OCI-LY3 (cell line): ENCODE measurements at regions not wholly inside any gene's neighbourhood (a gene's known extent, or its start where the extent isn't known, plus 50 kb on each side); places are given as distances from the start of the nearest gene placed in this dataset.

ENCODE experiments used
- H2AFZ ChIP-seq: fragments of 200-600, 300-600 bp; shearing (Covaris generic); 2 replicates; pipeline ENCODE4 v1.6.0; 2014; ENCODE audit warnings: antibody characterized with exemption, low read depth, low read length
- H3K27ac ChIP-seq: fragments of 200-600, 300-600 bp; sonication (generic); 2 replicates; pipeline ENCODE4 v1.5.1; 2014; ENCODE audit warnings: mild to moderate bottlenecking, low read length, moderate library complexity, mixed read lengths
- H3K27me3 ChIP-seq: fragments of 200-600, 300-600 bp; sonication (generic); 2 replicates; pipeline ENCODE4 v1.6.1; 2014; ENCODE audit warnings: low read depth, low read length, mixed read lengths
- H3K36me3 ChIP-seq: fragments of 200-600, 300-600 bp; sonication (generic); replicated peaks from 2 replicates; pipeline ENCODE3; 2014; ENCODE audit warnings: low read depth, low read length, mixed read lengths
- H3K4me1 ChIP-seq: fragments of 300-600, 200-600 bp; sonication (generic); 2 replicates; pipeline ENCODE4 v1.6.1; 2014; ENCODE audit warnings: low read length, mixed read lengths
- H3K4me2 ChIP-seq: fragments of 200-600, 300-600 bp; sonication (generic); 2 replicates; pipeline ENCODE4 v1.6.1; 2014; ENCODE audit warnings: low read length, mixed read lengths
- H3K4me3 ChIP-seq: fragments of 300-600, 200-600 bp; sonication (generic); 2 replicates; pipeline ENCODE4 v1.5.1; 2014; ENCODE audit warnings: antibody characterized with exemption, mild to moderate bottlenecking, low read length, moderate library complexity
- H3K79me2 ChIP-seq: fragments of 300-600, 200-600 bp; shearing (Covaris generic); 2 replicates; pipeline ENCODE4 v1.6.1; 2014; ENCODE audit warnings: mild to moderate bottlenecking, low read length, mixed read lengths
- H3K9ac ChIP-seq: fragments of 300-600, 200-600 bp; shearing (Covaris generic); 2 replicates; pipeline ENCODE4 v1.6.0; 2014; ENCODE audit warnings: mild to moderate bottlenecking, low read length, moderate library complexity
- H3K9me3 ChIP-seq: fragments of 200-600, 300-600 bp; shearing (Covaris generic); 2 replicates; pipeline ENCODE4 v1.6.1; 2014; ENCODE audit warnings: low read length, mixed read lengths; ENCODE audit not compliant: insufficient read depth
- H4K20me1 ChIP-seq: fragments of 200-600, 300-600 bp; sonication (generic); 2 replicates; pipeline ENCODE4 v1.6.1; 2016; ENCODE audit warnings: low read length, mixed read lengths; ENCODE audit not compliant: insufficient read depth
- CTCF ChIP-seq: fragments of 200-600, 300-600 bp; sonication (generic); IDR thresholded peaks from 2 replicates; pipeline ENCODE4 v1.5.1; 2014; ENCODE audit warnings: antibody characterized with exemption, low read length, low read depth
- EZH2phosphoT487 ChIP-seq: fragments of 200-600 bp; shearing (Covaris generic); IDR thresholded peaks from 2 replicates; pipeline ENCODE4 v1.6.1; 2018; ENCODE audit warnings: antibody characterized with exemption, mixed run types, low read depth

- Histone ChIP-seq H3K79me2 (no peaks in the 10 kb centered on the region), H3K27me3 (no peaks in the 10 kb centered on the region), H3K4me2 (no peak overlapping the region), H3K4me1 (no peaks in the 10 kb centered on the region), H3K9ac (no peak overlapping the region), H3K4me3 (no peak overlapping the region), H2AFZ (no peak overlapping the region), H3K9me3 (no peaks in the 10 kb centered on the region), H3K36me3 (no peaks in the 10 kb centered on the region), H4K20me1 (no peaks in the 10 kb centered on the region), H3K27ac (no peak overlapping the region)
- no peak for TF ChIP-seq EZH2phosphoT487
- TF ChIP-seq CTCF = no peak
Observed at GRCh38 chr5:3896098-3896497, 300.5 kb downstream of the IRX1 start.

- no peak overlapping the region for H3K27ac ChIP-seq
- H3K79me2 ChIP-seq = no peaks in the 10 kb centered on the region
- no peaks in the 10 kb centered on the region for H3K9me3 ChIP-seq
- H3K9ac ChIP-seq = no peak overlapping the region
- no peak overlapping the region for H2AFZ ChIP-seq
- TF ChIP-seq CTCF (no peak), EZH2phosphoT487 (no peak)
- H3K4me2 ChIP-seq = no peak overlapping the region
- no peaks in the 10 kb centered on the region for H3K27me3 ChIP-seq
- H3K4me1 ChIP-seq = no peaks in the 10 kb centered on the region
- no peaks in the 10 kb centered on the region for H4K20me1 ChIP-seq
- H3K4me3 ChIP-seq = no peak overlapping the region
- H3K36me3 ChIP-seq = no peaks in the 10 kb centered on the region
Observed at GRCh38 chr5:3899093-3899492, 303.5 kb downstream of the IRX1 start.

GRCh38 chr5:3904584-3904983, 309.0 kb downstream of the IRX1 start:
- Histone ChIP-seq H3K36me3 (no peaks in the 10 kb centered on the region), H3K9me3 (no peaks in the 10 kb centered on the region), H3K27me3 (no peaks in the 10 kb centered on the region), H4K20me1 (no peaks in the 10 kb centered on the region), H3K9ac (no peak overlapping the region), H3K79me2 (no peaks in the 10 kb centered on the region), H3K4me2 (no peak overlapping the region), H2AFZ (no peak overlapping the region), H3K27ac (no peak overlapping the region), H3K4me1 (no peaks in the 10 kb centered on the region), H3K4me3 (no peak overlapping the region)
- TF ChIP-seq EZH2phosphoT487 = no peak
- TF ChIP-seq CTCF = no peak

GRCh38 chr5:3905031-3905430, 309.4 kb downstream of the IRX1 start:
- no peak overlapping the region for H3K27ac ChIP-seq
- H4K20me1 ChIP-seq = no peaks in the 10 kb centered on the region
- H3K36me3 ChIP-seq = no peaks in the 10 kb centered on the region
- no peak for TF ChIP-seq EZH2phosphoT487
- TF ChIP-seq CTCF = no peak
- no peaks in the 10 kb centered on the region for H3K4me1 ChIP-seq
- no peaks in the 10 kb centered on the region for H3K9me3 ChIP-seq
- H3K4me3 ChIP-seq = no peak overlapping the region
- no peak overlapping the region for H2AFZ ChIP-seq
- H3K9ac ChIP-seq = no peak overlapping the region
- H3K79me2 ChIP-seq = no peaks in the 10 kb centered on the region
- H3K4me2 ChIP-seq = no peak overlapping the region
- no peaks in the 10 kb centered on the region for H3K27me3 ChIP-seq
